ENCODE measurements at regions not wholly inside any gene's neighbourhood (a gene's known extent, or its start where the extent isn't known, plus 50 kb on each side); places are given as distances from the start of the nearest gene placed in this dataset.

- no peak for TF ChIP-seq CTCF (IDR thresholded peaks at IDR 0.05; ENCODE audit: borderline replicate concordance, insufficient read depth, low read depth, low read length)
- H3K4me3 ChIP-seq (ENCODE audit: low read depth, low read length) = no peak overlapping the region
Observed at GRCh38 chr22:48553694-48554308, 1273.9 kb downstream of the BRD1 start.

GRCh38 chr22:48553119-48553518 lies 1274.6 kb downstream of the BRD1 start:
- TF ChIP-seq CTCF (IDR thresholded peaks at IDR 0.05; ENCODE audit: borderline replicate concordance, insufficient read depth, low read depth, low read length) = no peak
- H3K4me3 ChIP-seq (ENCODE audit: low read depth, low read length) = no peak overlapping the region

- H3K4me3 ChIP-seq (ENCODE audit: low read depth, low read length) = no peak overlapping the region
- TF ChIP-seq CTCF (IDR thresholded peaks at IDR 0.05; ENCODE audit: borderline replicate concordance, insufficient read depth, low read depth, low read length) = no peak
Observed at GRCh38 chr22:48551716-48552268, 1275.9 kb downstream of the BRD1 start.

GRCh38 chr22:48551061-48551460 lies 1276.6 kb downstream of the BRD1 start:
- no peak overlapping the region for H3K4me3 ChIP-seq (ENCODE audit: low read depth, low read length)

GRCh38 chr22:48548391-48548790 lies 1279.3 kb downstream of the BRD1 start:
- no peak for TF ChIP-seq CTCF (IDR thresholded peaks at IDR 0.05; ENCODE audit: borderline replicate concordance, insufficient read depth, low read depth, low read length)
- H3K4me3 ChIP-seq (ENCODE audit: low read depth, low read length) = no peak overlapping the region

More at GRCh38 chr22:48551061-48551460, 1276.6 kb downstream of the BRD1 start:
- no peak for TF ChIP-seq CTCF (IDR thresholded peaks at IDR 0.05; ENCODE audit: borderline replicate concordance, insufficient read depth, low read depth, low read length)

GRCh38 chr22:48547971-48548370 lies 1279.7 kb downstream of the BRD1 start:
- H3K4me3 ChIP-seq (ENCODE audit: low read depth, low read length) = no peak overlapping the region
- TF ChIP-seq CTCF (IDR thresholded peaks at IDR 0.05; ENCODE audit: borderline replicate concordance, insufficient read depth, low read depth, low read length) = no peak
